ENCODE measurements at regions not wholly inside any gene's neighbourhood (a gene's known extent, or its start where the extent isn't known, plus 50 kb on each side); places are given as distances from the start of the nearest gene placed in this dataset.

DNA sequence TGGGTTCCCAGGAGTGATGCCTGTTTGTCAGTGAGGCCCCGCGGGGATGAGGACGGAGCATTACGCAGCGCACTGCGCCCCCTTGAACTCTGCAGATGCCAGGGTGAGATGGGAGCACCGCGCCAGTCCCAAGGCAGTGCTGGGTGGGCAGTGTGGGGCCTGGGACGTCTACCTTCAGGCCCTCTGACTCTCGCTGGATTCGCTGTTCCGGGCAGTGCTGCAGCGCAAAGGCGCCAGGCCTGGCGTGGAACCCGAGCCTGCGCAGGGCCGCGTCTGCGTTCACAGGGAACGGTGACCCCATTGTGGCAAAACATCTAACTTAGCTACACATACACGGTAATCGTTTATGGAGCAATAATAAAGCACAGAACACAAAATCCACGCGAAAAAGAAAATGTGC lies 257.3 kb downstream of the QKI start:
- no peak overlapping the region for H3K4me3 ChIP-seq

DNA sequence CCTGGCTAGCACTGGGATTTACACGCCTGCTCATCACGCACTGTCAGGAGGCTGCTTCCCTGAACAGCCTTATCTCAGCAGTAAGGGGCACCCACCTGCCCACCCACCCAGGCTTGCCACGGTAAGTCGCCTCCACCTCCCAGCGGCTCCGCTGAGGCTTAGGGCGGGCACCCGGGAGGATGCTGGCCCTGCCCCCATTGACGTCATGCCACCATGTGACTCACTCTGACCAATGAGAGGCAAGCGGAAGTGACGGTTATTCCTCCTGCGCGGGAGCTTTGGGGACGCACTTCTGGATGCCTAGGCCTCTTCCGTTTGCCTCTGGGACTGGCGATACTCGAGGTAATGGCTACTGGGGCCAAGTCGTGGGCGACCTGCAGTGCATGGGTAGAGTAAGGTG lies 256.8 kb downstream of the QKI start:
- no peak overlapping the region for H3K4me3 ChIP-seq
- DNase-seq (ENCODE audit: extremely low spot score in 2 of 2): no peak
- H3K27me3 ChIP-seq: no peaks in the 10 kb centered on the region
- peaks cover 12% of the 10 kb centered on the region for H3K4me1 ChIP-seq
- TF ChIP-seq, protein P1, sequence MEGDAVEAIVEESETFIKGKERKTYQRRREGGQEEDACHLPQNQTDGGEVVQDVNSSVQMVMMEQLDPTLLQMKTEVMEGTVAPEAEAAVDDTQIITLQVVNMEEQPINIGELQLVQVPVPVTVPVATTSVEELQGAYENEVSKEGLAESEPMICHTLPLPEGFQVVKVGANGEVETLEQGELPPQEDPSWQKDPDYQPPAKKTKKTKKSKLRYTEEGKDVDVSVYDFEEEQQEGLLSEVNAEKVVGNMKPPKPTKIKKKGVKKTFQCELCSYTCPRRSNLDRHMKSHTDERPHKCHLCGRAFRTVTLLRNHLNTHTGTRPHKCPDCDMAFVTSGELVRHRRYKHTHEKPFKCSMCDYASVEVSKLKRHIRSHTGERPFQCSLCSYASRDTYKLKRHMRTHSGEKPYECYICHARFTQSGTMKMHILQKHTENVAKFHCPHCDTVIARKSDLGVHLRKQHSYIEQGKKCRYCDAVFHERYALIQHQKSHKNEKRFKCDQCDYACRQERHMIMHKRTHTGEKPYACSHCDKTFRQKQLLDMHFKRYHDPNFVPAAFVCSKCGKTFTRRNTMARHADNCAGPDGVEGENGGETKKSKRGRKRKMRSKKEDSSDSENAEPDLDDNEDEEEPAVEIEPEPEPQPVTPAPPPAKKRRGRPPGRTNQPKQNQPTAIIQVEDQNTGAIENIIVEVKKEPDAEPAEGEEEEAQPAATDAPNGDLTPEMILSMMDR (IDR thresholded peaks at IDR 0.05): no peak
- TF ChIP-seq POLR2A (IDR thresholded peaks at IDR 0.05) (no peak), POLR2AphosphoS5 (IDR thresholded peaks at IDR 0.05; ENCODE audit: insufficient read depth in 1 of 2, low read depth in 1 of 2) (no peak)
- no peaks in the 10 kb centered on the region for H3K36me3 ChIP-seq
- H3K9me3 ChIP-seq: no peaks in the 10 kb centered on the region
- no peak overlapping the region for H3K27ac ChIP-seq
- intact Hi-C loops (cut with DNase I): no loop called here

More for the DNA sequence above, 257.3 kb downstream of the QKI start:
- no peak for DNase-seq (ENCODE audit: extremely low spot score in 2 of 2)
- intact Hi-C loops (cut with DNase I): no loop called here
- Histone ChIP-seq H3K27ac (no peak overlapping the region), H3K9me3 (no peaks in the 10 kb centered on the region), H3K27me3 (no peaks in the 10 kb centered on the region), H3K4me1 (peaks cover 12% of the 10 kb centered on the region), H3K36me3 (no peaks in the 10 kb centered on the region)
- no peak for TF ChIP-seq POLR2AphosphoS5 (IDR thresholded peaks at IDR 0.05; ENCODE audit: insufficient read depth in 1 of 2, low read depth in 1 of 2)
- TF ChIP-seq, protein P1 (IDR thresholded peaks at IDR 0.05): no peak
- TF ChIP-seq POLR2A (IDR thresholded peaks at IDR 0.05): no peak

DNA sequence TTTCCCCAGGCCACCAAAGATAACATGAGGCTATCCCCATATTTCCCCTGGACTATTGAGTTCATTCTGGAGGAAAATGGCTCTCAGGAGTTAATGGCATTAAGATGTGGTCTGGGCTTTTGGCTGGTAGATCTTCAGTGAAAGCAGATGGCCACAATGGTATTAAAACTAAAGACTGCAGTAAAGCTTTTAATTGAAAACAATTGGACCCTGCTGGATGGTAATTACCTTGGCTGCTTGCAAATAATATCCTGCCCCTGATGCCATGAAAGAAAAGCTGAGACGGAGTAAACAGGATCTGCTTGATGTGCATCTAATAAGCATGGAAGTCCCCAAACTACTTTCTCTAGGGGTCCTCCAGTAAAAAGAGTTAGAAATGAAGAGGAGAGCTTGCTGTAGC lies 255.8 kb downstream of the QKI start:
- peaks cover 12% of the 10 kb centered on the region for H3K4me1 ChIP-seq
- no peaks in the 10 kb centered on the region for H3K36me3 ChIP-seq
- intact Hi-C loops (cut with DNase I): no loop called here
- H3K27me3 ChIP-seq: no peaks in the 10 kb centered on the region
- H3K27ac ChIP-seq: no peak overlapping the region
- DNase-seq (ENCODE audit: extremely low spot score in 2 of 2): no peak
- no peaks in the 10 kb centered on the region for H3K9me3 ChIP-seq
- H3K4me3 ChIP-seq: no peak overlapping the region
- TF ChIP-seq, protein P1 (IDR thresholded peaks at IDR 0.05): no peak
- no peak for TF ChIP-seq POLR2AphosphoS5 (IDR thresholded peaks at IDR 0.05; ENCODE audit: insufficient read depth in 1 of 2, low read depth in 1 of 2)
- TF ChIP-seq POLR2A (IDR thresholded peaks at IDR 0.05): no peak

DNA sequence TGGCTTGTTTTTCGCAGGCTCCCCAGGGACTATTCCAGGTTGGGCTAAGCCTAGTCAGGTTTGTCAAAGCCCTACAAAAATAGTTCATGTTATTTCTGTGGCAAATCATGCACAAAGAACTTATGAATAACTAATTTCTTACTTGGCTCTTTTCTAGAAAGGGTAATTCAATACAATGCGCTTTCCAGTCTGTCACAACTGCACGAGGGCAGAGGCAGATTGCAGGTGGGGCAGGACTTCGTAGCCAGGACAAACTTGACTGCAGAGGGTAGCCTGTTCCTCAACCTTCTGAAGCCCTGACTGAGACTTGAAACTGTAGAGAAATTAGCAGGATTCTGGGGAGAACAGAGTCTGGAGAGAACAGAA lies 253.5 kb downstream of the QKI start:
- H3K36me3 ChIP-seq: no peaks in the 10 kb centered on the region
- H3K27me3 ChIP-seq: no peaks in the 10 kb centered on the region
- H3K27ac ChIP-seq: no peak overlapping the region
- no peak overlapping the region for H3K4me3 ChIP-seq
- intact Hi-C loops (cut with DNase I): no loop called here
- H3K9me3 ChIP-seq: no peaks in the 10 kb centered on the region
- no peak for DNase-seq (ENCODE audit: extremely low spot score in 2 of 2)
- peaks cover 12% of the 10 kb centered on the region for H3K4me1 ChIP-seq
- no peak for TF ChIP-seq POLR2A (IDR thresholded peaks at IDR 0.05)
- no peak for TF ChIP-seq POLR2AphosphoS5 (IDR thresholded peaks at IDR 0.05; ENCODE audit: insufficient read depth in 1 of 2, low read depth in 1 of 2)
- TF ChIP-seq, protein P1 (IDR thresholded peaks at IDR 0.05): no peak

DNA sequence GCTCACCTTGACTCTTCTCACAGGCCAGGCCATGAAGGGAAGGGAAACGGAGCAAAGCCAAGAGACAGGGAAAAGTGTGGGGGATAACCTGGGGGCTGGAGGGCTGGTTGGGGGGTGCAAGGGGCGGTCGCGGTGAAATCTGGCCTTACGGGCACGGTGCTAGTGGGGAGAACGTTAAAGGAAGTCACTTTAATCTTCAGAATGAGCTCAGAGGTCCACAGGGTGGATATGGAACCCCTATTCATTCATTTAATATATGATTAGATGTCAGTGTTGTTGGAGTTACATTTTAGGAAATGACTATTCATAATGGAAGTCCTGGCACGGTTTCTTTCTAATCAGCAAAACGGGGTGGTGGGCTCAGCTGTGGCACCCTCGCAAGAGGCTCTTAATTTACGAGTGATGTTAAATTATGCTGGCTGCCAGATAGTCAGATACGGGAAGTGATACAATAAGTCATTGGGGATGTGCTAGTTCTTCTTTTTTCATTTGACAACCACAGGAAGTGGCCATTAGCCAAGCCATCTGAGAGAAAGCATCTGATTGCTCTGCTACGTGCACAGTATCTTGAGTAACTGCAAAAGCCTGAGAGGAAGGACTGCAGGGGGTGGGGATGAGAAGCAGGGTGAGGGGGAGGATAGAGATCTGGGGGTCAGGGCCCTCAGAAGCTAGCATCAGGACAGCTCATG lies 253.0 kb downstream of the QKI start:
- no peak for TF ChIP-seq POLR2A (IDR thresholded peaks at IDR 0.05)
- TF ChIP-seq, protein P1 (IDR thresholded peaks at IDR 0.05): no peak
- H3K9me3 ChIP-seq: no peaks in the 10 kb centered on the region
- DNase-seq (ENCODE audit: extremely low spot score in 2 of 2): peak in 1 of 2 donors; percentile 75
- no peak overlapping the region for H3K27ac ChIP-seq
- H3K27me3 ChIP-seq: no peaks in the 10 kb centered on the region
- H3K4me1 ChIP-seq: peaks cover 12% of the 10 kb centered on the region
- H3K36me3 ChIP-seq: no peaks in the 10 kb centered on the region
- intact Hi-C loops (cut with DNase I): no loop called here
- no peak overlapping the region for H3K4me3 ChIP-seq
